HTR-8/SVneo (cell line): ENCODE measurements at regions not wholly inside any gene's neighbourhood (a gene's known extent, or its start where the extent isn't known, plus 50 kb on each side); places are given as distances from the start of the nearest gene placed in this dataset.
"Not testable (repeated sequence)": the region's sequence is repeated elsewhere in the genome, so short reads cannot be mapped to it uniquely, and the experiment has no call there.

ENCODE experiments used
- DNase-seq: peaks from one replicate; pipeline ENCODE4 v3.0.0; 2011; ENCODE audit warnings: low spot score, mixed read lengths; ENCODE audit not compliant: insufficient read length
- FAIRE-seq: peaks from 2 replicates; lab custom pipeline; 2011; peaks lifted over from hg19 to GRCh38; lab: Jason Lieb, UNC

DNA sequence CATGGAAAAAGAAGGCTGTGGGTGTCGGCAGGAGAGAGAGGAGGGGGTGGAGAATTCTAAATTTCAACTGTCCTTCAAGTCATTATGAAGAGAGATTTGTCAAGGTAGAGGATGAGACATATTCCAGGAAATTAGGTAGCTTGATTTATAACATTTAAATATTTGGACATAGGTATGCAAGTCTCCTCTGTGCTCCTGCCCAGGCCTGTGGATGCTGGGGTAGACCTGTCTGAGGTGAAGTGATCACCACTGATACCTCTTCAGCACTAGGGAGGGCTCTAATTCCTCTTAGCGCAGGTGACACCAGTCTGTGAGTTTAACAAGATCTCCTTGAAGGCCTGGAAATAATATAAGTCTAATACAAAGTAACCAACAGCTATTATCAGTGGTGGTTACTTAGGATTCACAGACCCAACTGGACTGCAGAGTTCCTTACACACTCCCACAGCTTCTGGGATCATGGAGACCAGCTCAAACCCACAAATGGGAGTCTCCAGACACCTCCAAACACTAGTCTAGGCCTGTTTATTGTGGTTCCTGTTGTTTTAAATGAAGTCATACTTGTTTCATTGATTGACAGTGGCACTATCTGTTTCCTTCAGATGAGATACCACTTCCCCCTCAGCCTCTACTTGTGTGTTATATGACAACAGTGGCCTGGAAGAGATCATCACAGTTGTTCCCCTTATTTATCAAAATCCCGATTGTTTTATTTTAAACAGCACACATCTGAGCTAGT is 104.1 kb upstream of the ITPRID2 start:
- FAIRE-seq (no peak), DNase-seq (no peak)

DNA sequence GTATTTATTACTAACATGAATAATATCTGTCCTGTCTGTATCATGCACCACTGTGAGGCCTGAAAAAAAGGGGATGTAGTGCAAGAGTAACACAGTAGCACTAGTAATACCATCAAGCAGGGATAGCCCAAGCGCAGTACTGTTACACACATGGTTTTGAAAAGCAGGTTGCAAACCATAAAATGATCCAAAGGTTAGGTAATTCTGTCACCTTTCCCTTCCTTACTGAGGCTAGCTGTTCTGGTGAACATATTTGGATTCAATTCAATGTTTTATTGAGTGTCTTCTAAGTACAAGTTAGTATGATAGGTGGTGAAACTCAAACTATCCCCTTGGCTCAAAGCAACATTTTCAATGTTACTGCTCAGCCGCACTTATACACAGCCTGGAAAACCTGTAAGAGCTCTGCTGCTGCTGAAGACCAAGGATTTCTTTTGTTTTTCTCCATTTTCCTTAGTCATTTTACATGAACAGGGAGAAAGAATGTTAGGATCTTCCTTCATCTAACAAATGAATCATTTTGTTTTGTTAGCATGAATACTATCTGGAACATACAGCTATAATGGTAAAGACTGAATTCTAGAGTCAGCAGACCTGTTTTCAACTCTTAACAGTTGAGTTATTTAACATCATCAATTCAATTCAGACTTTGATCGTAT is 102.5 kb upstream of the ITPRID2 start:
- FAIRE-seq, result no peak
- DNase-seq, result no peak

DNA sequence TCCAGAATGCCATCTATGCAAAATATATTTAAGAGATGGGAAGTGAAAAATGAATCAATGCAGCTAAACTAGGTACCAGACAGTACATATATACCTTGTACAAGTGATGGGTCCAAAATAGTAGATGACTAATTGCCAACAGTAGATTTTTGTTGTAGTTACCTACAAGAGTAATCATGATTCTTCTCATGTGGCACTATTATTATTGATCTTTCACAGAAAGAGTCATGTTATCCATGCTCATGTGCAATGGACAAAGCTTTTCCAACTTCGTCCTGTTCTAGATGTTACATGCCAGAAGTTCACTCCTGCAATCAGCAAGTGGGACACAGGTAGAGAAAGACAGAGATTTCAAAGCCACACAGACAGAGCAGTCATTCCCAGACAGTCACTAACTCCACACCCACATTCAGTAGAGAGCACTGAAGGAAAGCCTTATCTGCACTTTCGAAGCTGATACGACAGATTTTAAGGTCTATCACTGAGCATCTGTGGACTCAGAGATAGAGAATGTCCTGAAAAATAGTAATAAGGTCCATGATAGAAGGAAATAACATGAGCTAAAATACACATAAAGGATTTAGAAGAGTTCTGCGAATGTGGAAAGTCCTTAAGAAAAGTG is 101.6 kb upstream of the ITPRID2 start:
- FAIRE-seq (no peak), DNase-seq (no peak)

DNA sequence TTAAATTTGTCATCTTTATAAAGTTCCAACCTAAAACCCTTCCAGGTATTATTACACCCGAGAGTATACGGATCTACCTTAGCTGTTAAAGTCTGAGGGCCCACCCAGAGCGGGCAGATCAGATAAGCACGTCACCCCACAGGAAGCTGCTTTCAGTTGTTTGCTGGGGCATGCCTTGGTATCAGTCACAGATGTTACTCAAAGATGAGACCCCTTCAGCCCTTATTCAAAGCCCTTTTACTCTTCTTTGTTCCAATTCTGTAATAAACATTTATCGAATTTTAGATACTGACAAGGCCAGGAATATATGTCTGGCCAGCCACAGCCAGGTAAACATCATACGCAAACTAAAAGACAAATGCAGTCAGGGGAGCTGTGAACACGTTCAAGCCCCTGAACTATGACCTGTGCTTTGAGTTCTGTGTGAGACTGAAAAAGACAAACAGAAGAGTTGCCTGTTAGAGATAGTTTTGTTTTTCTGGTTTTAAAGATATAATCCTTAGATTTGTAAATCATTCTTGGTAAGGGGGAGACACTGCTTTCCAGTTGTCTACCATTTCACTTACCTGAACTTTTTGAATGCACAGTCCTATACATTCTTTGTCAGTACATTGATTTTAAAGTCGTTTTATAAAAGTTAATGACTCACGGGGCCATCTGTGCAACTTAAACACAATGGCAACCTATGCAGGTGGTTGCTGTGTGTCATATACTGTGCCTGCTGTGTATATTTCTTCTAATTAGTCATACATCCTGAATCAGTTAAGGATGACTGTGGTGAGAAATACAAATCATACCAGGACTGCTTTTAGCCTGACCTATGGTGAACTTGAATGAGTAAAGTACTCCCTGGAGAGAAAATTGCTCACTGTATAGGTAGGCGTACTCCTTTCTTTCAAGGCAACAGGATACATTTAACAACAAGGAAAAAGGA is 100.5 kb upstream of the ITPRID2 start:
- peak; percentile 69 for FAIRE-seq
- peak; percentile 60 for DNase-seq

DNA sequence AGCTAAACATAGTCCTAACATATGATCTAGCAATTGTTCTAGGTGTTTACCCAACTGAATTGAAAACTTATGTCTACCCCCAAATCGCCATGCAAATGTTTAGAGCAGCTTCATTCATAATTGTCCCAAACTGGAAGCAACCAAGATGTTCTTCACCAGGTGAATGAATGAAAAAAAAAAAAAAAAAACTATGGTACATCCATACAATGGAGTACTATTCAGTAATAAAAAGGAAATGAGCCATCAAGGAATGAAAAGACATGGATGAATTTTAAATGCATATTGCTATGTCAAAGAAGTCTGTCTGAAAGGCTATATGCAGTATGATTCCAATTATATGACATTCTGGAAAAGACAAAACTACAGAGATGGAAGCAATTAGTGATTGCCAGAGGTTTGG is 98.6 kb upstream of the ITPRID2 start:
- FAIRE-seq (no peak), DNase-seq (no peak)

DNA sequence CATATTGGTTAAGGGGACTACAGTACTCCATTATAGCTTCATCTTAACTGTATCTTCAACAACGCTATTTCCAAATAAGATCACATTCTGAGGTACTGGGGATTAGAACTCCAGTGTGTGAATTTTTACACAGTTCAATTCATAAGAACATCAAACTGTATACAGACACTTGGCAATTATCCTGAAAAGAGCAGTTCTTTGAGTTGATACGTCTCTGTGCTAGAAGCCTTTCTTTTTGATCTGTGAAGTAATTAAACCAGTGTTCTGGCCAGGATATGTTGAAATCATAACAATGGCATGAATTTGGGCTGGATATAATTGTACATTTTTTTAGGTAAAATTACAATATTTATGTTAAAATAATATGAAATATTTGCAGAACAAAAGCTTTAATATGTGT is 93.5 kb upstream of the ITPRID2 start:
- FAIRE-seq (no peak), DNase-seq (no peak)

DNA sequence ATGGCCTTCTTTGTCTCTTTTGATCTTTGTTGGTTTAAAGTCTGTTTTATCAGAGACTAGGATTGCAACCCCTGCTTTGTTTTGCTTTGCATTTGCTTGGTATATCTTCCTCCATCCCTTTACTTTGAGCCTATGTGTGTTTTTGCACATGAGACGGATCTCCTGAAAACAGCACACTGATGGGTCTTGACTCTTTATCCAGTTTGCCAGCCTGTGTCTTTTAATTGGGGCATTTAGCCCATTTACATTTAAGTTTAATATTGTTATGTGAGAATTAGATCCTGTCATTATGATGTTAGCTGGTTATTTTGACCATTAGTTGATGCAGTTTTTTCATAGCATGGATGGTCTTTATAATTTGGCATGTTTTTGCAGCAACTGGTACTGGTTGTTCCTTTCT is 89.2 kb upstream of the ITPRID2 start:
- not testable (repeated sequence) for DNase-seq, FAIRE-seq

DNA sequence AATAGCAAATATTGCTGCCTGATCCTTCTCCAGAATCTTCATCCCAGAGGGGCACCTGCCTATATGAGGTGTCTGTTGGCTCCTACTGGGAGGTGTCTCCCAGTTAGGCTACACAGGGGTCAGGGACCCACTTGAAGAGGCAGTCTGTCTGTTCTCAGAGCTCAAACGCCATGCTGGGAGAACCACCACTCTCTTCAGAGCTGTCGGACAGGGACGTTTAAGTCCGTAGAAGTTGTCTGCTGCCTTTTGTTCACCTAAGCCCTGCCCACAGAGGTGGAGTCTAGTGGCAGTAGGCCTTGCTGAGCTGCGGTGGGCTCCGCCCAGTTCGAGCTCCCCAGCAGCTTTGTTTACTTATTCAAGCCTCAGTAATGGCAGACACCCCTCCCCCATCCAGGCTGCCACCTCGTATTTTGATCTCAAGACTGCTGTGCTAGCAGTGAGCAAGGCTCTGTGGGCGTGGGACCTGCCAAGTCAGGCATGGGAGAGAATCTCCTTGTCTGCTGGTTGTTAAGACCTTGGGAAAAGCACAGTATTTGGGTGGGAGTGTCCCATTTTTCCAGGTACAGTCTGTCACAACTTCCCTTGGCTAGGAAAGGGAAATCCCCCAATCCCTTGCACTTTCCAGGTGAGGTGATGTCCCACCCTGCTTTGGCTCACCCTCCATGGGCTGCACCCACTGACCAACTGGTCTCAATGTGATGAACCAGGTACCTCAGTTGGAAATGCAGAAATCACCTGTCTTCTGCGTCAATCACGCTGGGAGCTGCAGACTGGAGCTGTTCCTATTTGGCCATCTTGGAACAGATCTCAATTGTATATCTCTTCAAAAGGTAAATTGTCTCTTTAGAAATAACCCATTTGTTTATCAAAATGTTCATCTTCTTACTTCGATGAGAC is 87.4 kb upstream of the ITPRID2 start:
- not testable (repeated sequence) for FAIRE-seq, DNase-seq

DNA sequence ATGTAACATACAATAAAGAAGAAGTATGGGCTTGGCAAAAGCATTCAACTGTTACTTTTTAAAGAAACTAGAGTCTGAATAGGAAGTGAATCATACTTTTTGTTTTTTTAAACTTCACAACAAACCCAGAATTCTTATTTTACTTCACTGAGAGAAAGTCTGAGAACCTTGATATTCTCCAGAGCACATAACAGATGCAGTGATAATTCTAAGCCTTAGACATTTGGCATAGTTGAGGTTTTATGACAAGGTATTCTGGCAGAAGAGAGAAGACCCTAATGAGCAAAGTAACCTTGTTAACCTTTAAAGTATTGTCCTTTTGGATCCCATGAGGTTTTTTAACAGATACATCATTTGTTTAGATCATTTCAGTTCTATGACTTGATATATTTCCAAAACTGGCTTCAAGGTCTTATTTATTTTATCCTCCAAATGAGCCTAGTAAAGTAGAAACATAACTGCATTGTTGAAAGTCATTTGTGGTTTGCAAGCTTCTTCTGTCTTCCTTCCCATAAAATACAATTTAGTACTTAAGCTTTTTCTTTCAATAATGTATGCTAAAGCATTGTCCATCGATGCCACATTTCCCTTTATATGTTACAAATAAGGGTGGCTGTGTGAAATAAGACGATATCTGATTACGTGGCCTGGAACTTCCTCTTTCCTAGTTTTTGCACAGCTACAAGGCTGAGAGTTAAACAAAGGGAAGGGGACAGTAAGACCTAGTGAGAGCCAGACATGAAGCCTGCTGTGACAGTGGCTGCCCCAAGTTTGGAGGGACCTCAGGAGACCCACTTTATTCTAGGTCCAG is 86.1 kb upstream of the ITPRID2 start:
- FAIRE-seq, result no peak
- DNase-seq, result no peak

DNA sequence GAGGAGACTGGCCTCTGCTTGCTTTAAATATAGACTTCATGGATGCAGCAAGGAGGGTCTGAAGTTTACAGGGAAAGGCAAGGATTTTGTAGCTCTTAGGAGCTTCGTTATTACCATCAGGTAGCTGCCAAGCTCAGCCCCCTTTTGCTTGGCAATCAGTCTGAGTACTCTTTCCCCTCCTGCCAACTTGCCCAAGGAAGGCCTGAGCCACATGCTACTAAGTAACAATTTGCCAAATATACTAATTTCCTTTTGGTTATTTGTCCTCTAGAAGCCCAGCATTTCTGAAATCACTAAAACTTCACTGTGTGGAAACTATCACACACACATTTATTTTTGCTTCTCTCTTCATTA is 85.5 kb upstream of the ITPRID2 start:
- no peak for DNase-seq
- no peak for FAIRE-seq

DNA sequence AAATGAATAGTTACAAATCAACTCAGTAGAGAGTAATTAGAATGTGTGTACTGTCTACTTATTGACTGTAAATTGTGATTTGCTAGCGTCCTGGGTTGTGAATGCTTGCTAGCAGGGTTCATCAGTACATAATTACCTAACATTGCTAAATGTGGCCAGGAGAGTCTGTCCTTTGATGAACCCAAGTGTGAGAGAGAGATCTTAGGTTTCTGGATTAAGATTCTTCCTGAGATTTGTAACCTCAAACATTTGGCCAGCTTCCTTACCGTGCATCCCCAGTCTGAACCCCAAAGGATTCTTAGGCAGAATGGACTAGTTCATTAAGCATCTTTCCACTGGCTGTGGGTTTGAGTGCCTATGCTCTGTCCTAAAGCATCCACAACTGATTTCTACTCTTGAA is 84.0 kb upstream of the ITPRID2 start:
- DNase-seq (no peak), FAIRE-seq (no peak)

DNA sequence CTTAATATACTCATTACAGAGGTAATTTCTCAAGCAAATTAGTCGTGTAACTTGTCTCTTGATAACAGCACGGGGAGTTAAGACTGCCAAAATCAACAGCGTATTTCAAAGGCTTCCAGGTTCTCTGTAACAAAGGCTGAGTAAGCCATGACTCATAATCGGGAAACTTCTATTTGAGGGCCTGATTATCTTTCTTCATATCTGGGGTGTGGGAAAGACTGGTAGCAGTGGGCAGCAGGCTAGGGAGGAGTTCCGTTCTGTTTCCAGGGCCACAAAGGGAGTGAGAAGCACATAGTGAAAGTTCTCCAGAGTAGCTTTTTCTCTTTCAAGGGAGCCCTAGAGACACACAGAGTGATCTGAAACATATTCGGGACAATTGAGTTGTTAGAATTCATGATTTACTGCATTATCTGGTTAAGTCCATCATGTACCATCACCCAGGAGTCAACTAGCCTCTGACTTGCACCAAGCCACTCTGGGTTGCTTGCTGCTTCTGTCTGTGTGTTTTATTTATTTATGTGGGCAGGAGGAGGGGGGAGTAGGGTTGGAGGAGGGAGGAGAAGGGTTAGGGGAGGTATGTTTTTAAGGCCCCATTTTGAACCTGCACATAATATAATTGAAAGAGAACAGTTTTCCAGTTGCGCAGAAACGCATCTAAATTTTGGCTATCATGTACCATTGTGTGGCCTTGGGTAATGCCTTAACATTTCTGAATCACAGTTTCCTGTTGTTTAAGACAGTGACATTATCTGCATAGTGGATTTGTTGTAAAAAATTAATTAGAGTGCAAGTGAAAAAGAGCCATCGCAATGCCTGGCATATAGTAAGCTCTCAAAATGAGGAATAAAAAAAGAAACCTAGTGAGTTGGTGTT is 80.5 kb upstream of the ITPRID2 start:
- FAIRE-seq (peak; percentile 28), DNase-seq (peak; percentile 60)

DNA sequence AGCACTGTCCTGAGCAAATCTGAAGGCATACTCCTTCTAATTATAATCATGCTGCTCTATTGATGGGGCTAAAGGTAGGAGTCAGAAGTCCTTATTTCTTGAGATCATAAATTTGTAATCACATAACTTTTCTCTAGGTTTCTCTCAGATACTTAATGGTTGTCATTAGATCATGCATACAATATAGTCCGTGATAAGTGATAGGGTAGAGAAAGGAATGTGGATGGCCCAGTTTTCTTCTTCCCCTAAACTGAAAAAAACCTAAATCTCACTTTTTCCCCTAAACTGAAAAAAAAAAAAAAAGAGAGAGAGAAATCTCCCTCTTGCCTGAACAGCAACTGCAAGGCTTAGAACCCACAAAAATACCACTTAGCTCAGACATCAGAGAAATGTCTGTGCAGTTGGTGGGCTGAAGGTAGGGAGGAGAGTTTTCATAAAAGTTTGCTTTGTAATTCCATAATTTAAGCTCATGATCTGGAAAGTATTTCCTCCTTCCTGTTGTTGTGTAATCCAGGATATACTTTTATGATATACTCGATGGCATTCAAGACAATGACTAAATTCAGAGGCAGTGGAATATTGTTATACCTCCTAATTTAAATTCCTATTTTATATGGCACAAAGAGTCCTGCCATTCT is 79.3 kb upstream of the ITPRID2 start:
- no peak for DNase-seq
- no peak for FAIRE-seq

DNA sequence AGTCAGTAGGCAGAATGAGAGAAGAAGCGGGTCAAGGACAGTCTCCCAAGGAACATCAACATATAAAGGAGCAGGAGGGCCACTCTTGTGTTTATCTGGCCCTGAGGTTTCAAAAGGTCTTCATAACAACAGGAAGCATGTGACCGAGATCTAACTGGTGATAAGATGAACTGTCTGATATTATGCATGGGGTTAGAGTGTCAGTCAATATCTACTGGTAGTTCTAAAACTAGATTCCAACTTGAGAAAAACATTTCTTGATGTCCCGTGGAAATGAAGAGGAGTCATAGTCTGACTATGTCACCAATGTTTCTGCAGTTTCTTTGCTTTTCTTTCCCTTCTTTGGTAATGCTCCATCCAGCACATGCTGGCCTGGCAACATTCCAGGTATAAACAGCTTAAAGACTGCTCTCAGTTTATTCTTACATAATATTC is 77.5 kb upstream of the ITPRID2 start:
- DNase-seq (no peak), FAIRE-seq (no peak)

DNA sequence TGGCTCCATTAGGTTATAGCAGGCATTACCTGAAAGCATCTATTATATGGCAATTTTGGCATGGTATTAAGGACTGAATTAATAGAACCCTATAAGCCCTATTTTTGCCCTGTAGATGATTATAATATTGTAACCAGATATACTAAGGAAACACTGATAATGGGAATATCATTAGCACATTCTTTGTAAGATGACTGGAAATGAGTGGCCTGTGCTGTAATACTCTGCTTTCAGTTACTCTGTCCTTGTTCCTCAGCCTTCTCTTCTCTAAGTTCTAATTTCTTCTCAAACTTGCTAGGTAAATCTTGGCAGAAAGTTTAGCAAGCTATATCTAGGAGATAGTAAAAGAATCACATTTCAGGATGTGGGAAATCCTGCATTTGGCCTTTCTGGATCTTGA is 74.0 kb upstream of the ITPRID2 start:
- DNase-seq (no peak), FAIRE-seq (no peak)

DNA sequence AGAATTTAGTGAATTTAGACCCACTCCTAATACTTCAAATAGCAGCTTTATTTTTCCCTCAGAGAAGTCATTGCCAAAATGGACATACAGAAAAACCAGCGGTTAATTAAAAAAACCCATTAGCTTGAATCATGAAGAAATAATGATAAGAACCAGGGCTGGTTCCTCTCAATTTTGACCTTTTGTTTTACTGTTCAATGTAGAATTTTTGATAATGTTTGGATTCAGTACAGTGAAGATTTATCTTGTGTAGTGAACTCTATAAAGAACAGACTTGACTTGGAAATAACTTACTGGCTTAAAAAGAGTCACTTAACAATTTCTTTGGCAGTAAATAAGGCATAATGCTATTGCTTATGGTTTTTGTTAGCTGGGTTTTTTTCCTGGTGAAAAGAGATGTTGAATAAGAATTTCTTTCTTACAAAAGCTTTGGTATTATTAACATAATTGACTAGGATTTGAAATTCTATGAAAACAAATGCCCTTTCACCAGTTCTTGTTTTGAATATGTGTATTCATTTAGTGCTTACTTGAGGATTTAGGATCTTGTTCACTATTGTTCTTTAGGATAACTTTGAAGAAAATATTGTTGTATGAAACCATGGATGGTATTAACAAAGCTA is 73.4 kb upstream of the ITPRID2 start:
- no peak for FAIRE-seq
- DNase-seq, result no peak

DNA sequence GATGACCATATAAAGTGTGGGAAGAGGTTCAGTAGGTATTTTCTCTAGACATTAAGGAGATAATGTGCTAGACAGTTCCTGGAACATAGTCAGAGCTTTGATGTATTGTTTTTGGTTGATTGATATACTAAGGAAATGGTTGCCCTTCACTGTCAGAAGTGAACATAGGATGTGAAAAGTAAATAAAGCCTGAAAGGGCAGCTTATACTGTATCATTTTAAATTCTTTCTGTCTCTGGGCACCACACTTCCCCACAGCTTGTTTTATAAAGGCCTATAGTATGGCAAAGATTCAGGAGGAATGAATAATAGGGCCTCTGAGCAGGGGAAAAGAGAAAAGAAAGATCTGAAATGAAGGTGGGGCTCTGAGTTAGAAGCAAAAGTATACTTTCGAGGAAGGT is 72.7 kb upstream of the ITPRID2 start:
- DNase-seq (no peak), FAIRE-seq (no peak)
